GM19463 (cell line): ENCODE measurements at regions not wholly inside any gene's neighbourhood (a gene's known extent, or its start where the extent isn't known, plus 50 kb on each side); places are given as distances from the start of the nearest gene placed in this dataset.

Experiments
- ATAC-seq: cut with Tn5 transposase; IDR thresholded peaks from one replicate; pipeline ENCODE4 v1.9.1; 2021; ENCODE audit warnings: mild to moderate bottlenecking, moderate library complexity; ENCODE audit not compliant: unreplicated experiment

DNA sequence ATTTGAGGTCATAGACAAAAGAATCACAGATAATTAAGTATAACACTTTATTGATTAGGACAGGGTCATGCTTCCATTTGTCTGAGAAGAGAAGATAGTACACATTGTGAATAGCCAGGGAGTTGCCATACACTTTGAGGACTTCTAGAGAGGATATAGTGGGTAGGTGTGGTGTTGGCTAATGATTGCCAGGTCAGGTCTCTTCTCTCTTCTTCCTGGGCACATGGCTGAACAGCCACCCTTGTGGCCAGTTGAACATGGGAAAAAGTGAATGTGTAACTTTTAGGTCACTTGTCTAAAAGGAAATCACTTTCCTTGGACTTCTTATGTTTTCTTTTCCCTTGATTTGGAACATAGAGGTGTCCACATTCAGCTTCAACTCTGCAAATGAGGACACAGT, 772.1 kb upstream of the MAP3K7 start:
- ATAC-seq = no peak

DNA sequence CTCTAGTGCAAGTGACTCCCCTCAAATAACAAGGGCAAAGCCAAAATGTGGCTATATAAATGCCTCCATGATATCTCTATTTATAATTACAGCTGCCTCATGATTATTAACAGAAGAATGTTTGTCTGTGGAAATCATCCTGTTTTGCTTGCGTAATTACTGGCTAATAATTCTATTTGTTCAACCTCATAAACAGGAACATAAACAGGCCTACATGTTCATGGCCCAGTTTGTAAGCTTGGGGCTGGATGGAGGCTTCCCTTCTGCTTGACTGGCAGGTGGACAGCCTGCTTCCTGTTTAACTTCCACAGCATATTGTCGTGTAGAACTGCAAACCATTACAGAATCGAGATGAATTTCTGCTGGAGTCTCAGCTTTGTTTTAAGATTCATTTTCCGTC, 766.0 kb upstream of the MAP3K7 start:
- ATAC-seq = no peak

GRCh38 chr6:91352321-91352720, 765.4 kb upstream of the MAP3K7 start:
- ATAC-seq = no peak

GRCh38 chr6:91350146-91350908, 763.5 kb upstream of the MAP3K7 start:
- no peak for ATAC-seq

DNA sequence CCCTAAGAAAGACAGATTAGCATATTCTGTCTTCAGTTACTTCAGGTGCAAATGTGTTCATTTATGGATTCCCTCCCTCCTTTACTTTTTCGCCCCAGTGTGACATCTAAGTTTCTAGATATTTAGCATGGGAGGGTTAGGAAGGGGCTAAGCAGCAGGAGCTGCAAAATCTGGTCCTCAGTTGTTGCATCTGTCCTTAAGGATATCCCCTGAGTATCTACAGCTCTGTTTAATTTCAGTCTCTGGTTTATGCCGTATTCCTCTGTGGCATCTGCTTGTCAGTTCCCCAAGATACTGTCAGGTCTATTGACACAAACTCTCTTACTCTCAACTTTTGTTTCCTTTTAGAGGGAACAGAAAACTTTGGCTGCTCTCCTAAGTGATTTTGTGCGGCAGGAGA, 754.6 kb upstream of the MAP3K7 start:
- no peak for ATAC-seq

DNA sequence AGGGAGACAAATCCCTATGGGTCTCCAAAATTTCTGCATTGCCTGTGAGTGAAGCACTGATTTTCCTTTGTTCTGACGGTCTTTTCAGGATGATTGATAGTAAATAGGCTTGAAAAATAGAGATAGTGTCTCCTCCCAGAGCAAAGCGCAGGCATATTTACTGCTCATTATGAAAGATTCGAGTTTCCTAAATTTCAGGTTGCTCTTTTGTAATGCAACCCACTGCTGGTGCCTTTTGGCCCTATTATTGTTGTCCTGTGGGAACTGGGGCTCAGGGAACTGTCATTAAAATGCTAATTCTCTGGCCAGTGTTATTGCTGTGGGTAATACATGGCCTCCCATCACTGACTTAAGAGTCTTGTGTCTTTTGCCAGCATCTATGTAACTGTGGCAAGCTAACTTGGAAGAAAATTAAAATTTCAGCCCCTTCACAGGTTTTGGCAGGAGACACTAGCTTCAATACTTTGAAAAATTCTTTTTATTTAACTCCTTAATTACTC, 754.1 kb upstream of the MAP3K7 start:
- no peak for ATAC-seq

DNA sequence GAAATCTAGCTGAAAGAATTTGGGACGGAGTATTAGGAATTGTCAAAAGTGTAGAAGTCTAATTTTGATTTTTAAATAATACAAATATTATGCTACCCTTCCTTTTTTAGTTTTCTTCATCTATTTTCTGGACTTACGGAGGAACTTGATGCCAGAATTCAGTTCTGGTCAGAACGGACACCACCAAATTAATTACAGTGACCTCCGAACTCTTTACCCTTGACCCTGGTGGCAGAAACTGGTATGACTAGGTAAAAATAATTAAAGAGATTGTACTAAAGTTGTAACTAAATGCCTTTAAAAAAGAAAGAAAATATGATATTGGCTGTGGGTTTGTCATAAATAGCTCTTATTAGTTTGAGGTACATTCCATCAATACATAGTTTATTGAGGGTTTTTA, 751.1 kb upstream of the MAP3K7 start:
- ATAC-seq = no peak

DNA sequence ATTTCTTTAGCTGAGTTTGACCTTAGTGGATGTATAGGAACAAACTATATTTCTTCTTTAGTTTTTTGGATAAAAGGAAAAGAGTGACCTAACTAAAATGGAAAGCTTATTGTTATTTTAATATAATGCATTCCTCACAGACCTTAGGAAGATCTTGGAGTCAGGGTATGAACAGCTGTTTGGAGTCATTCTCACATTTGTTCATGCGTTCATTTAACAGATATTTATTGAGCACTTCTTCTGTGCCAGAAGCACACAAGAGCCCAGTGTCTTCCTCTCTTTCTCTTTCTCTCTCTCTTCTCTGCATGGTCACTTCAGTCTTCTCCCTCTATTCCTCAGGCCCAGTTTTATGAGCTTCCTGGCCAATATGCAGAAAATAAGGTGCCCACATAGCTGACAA, 744.0 kb upstream of the MAP3K7 start:
- no peak for ATAC-seq

- no peak for ATAC-seq
Measured at GRCh38 chr6:91328241-91328640, 741.4 kb upstream of the MAP3K7 start.

DNA sequence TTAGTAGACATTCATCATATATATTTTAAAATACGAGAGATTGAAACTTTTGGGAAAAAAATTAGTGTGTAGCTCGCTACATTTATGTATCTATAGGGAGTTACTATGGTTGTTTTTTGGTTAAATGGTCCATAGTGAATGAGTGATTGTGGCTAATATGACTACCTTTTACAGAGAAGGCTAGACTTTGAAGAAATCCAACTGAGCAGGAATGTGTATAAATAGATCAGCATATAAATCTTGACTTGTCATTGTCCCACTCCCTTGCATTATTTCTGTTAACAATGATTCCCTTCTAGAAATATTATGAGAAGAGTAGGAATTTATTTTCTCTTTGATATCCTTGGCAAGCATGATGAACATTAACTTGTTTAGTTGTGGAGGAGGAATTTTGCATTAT, 737.8 kb upstream of the MAP3K7 start:
- ATAC-seq = no peak

GRCh38 chr6:91317984-91318383, 731.1 kb upstream of the MAP3K7 start:
- no peak for ATAC-seq

- no peak for ATAC-seq
Measured at GRCh38 chr6:91317247-91317835, 730.5 kb upstream of the MAP3K7 start.

DNA sequence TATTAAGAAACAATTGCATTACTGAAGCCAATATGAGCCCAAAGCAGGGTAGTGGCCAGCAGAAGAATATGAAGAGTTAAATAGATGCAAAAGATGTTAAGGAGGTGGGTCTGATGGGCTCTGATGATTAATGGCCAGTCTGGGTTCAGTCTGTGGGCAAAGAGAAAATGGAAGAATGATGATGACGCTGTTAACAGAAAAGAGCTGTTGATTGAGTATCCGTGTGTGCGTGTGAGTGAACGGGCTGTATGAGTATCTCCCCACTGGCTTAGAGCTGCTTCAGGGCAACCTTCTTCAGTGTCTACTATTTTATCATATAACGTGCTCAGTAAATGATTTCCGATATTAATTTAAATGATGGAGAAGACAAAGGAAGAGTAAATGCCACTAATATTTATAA, 723.3 kb upstream of the MAP3K7 start:
- no peak for ATAC-seq

DNA sequence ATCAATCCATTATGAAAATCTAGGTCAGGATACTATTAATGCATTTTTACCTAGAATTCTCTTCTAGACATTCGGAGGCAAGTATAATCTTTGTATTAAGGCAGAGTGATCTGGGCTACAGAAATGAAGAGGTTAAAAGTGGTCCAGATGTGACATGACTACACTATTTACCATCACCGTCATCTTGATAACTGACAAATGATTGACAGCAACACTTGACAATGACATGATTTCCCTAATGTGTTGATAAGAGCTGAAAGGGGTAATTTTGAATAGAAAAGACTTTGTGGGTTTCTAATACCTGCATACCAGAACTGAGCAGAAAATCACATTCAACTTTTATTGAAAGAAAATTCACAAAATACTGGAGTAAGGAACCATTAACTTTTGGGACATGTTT, 718.9 kb upstream of the MAP3K7 start:
- ATAC-seq = no peak

- ATAC-seq = no peak
Measured at GRCh38 chr6:91304521-91304920, 717.6 kb upstream of the MAP3K7 start.

DNA sequence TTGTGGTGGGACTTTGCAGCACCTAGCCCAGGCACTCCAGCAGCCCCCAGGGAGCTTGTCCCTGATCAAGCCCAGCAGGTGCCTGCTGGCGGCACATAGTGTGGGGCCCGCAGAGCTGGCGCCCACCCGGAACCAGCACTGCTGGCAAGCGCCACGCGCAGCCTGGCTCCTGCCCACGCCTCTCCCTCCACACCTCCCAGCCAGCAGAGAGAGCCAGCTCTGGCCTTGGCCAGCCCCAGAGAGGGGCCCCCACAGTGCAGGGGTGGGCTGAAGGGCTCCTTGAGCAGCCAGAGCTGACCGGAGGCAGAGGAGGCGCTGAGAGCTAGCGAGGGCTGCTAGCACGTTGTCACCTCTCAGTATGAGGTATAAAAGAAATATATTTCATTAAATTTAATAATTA, 716.5 kb upstream of the MAP3K7 start:
- no peak for ATAC-seq

DNA sequence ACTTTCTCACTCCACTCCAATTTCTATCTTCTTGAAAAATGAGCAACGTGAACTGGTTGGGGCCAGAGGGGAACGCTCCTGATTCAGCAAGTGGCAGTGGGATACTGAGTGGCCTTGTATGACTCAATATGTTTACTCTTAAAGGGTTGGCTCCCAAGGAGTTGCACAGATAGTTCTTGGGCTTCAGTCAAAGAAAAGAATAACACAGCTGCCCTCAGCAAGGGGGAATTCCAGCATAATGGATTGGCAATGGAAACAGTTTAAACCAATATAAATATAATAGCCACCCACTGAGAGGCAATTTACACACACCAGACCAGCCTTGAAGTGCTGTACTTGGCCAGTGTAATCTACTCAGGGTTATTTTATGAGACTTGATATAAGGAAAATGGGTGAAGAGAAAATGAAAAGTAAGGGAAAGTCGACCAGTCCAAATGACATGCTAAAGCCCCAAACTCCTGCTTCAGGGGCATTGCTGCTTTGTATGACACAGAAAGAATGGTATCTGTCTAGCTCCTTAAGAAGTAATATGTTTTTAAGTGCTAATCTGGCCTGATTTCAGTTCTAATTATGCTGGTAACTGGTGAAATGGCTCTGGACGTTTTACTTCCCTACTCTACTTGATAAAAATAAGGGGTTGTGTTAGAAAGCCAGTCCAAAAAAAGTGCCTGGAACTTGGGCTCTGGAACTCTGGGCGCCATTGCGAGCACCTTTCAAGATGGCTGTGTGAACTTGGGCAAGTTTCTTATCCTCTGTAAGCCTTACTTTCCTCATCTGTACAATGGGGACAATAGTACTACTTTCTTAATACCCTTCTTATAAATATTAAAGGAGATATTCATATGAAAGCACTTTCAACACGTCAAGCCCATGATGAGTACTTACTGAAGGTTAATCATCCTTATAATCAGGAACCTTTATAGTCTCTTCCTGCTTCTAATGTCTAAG, 712.9 kb upstream of the MAP3K7 start:
- no peak for ATAC-seq

DNA sequence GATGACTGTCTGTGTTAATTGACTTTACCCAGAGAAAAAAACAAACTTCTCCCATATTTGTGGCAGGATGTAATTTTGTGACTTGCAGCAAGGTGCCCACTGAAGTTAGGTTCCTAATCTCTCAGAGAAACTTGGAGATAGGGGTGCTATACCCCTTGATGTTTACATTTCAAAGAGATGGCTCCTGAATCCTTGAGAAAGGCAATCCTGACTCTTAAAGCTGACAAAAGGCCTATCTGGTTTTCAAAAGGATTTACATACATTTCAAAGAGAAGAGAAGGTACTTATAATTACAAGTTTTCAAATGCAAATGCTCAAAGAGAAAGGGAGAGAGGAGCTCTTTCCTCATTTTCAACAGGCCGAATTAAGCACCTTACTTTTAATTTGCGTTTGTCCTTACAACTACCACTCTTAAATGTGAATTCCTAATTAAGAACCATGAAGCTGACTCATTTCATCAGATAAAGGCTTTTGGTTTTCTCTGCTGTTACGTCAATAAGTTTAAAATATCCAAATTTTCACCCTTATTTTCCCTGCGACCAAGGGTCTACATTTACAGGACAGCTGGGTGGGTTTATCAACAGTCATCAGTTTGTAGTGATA, 711.8 kb upstream of the MAP3K7 start:
- no peak for ATAC-seq

GRCh38 chr6:91293395-91293794, 706.5 kb upstream of the MAP3K7 start:
- ATAC-seq = no peak

DNA sequence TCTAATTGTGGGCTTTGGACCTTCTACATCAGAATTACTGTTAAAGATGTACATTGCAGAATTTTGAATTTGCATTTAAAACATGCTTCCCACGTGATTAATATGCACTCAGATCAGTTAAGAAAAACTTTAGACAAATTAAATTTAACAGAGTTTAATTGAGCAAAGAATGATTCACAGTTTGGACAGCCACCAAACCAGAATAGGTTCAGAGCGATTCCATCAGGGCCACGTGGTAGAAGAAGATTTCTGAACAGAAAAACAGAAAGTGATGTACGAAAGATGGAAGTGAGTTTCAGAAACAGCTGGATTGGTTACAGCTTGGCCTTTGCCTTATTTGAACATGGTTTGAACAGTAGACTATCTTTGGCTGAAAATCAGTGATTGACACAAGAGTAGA, 704.2 kb upstream of the MAP3K7 start:
- no peak for ATAC-seq

GRCh38 chr6:91288741-91289140, 701.9 kb upstream of the MAP3K7 start:
- no peak for ATAC-seq
